Fibroblast of skin of left biceps (primary cell): ENCODE measurements at regions not wholly inside any gene's neighbourhood (a gene's known extent, or its start where the extent isn't known, plus 50 kb on each side); places are given as distances from the start of the nearest gene placed in this dataset.

Source experiments
- DNase-seq, 2 experiments: peaks; one replicate each; pipeline ENCODE4 v3.0.0-alpha.2; 2013; ENCODE audit warnings: low read depth in 2 of 2

- no peak for DNase-seq
Measured at GRCh38 chr15:68525815-68526214, 53.0 kb upstream of the CORO2B start.

- peak; percentile 80 to 81 for DNase-seq
Measured at GRCh38 chr15:68526269-68526668, 52.5 kb upstream of the CORO2B start.

- DNase-seq, result no peak
Measured at GRCh38 chr15:68526784-68527183, 52.0 kb upstream of the CORO2B start.

GRCh38 chr15:68528626-68529290 is 50.0 kb upstream of the CORO2B start:
- no peak for DNase-seq
